Liver (tissue), 3 donors: ENCODE measurements at regions not wholly inside any gene's neighbourhood (a gene's known extent, or its start where the extent isn't known, plus 50 kb on each side); places are given as distances from the start of the nearest gene placed in this dataset.

Experiments
- CTCF ChIP-seq: fragments of 150-350 bp; IDR thresholded peaks from 2 replicates; pipeline ENCODE4 v1.5.1; 2017; ENCODE audit warnings: improper control_type of control experiment, low read depth, low read length; ENCODE audit not compliant: missing input control
- EGR1 ChIP-seq, 2 donors: IDR thresholded peaks; 2 replicates each; pipeline ENCODE4 v1.6.1; 2016 to 2018; ENCODE audit warnings: antibody characterized with exemption in 2 of 2, low read depth in 2 of 2
- TAF1 ChIP-seq: conservative IDR thresholded peaks from 2 replicates; pipeline ENCODE4 v1.6.1; 2016; ENCODE audit warnings: antibody characterized with exemption, mild to moderate bottlenecking
- YY1 ChIP-seq: IDR thresholded peaks from 2 replicates; pipeline ENCODE4 v1.6.1; 2016; ENCODE audit warnings: antibody characterized with exemption, mild to moderate bottlenecking
- donor health status: healthy.
- donor health status: healthy.

GRCh38 chr3:71966185-71966584 is 181.2 kb upstream of the PROK2 start:
- no peak for TF ChIP-seq CTCF
- no peak for TF ChIP-seq EGR1 (IDR thresholded peaks at IDR 0.05; ENCODE audit: low read depth in 2 of 2)
- no peak for TF ChIP-seq YY1
- TF ChIP-seq TAF1: no peak
